Germinal center (tissue), 1 donor: ENCODE measurements at regions not wholly inside any gene's neighbourhood (a gene's known extent, or its start where the extent isn't known, plus 50 kb on each side); places are given as distances from the start of the nearest gene placed in this dataset.
"Not testable (repeated sequence)": the region's sequence is repeated elsewhere in the genome, so short reads cannot be mapped to it uniquely, and the experiment has no call there.

Experiments
- DNase-seq: peaks from one replicate; pipeline ENCODE4 v3.0.0; 2012; ENCODE audit warnings: mixed read lengths, low spot score

DNA sequence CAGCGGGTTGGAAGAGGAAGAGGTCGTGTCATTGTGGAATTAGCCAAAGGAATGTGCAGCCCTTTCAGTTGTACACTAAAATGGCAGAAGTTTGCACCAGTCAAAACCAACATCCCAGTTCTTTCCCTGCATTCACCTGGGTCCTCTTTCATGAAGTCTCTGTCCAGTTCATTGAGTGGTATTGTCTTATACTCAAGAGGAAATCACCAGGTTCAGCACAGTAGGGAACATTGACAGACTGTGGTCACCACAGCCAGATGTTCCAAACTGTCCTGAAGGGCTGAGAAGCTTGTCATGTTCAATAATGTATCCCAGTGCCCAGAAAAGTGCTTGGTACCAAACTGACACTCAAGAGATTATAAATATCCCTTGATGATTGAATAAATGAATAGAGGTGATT lies 131.6 kb downstream of the GLUL start:
- no peak for DNase-seq

GRCh38 chr1:182259229-182259872 lies 132.2 kb downstream of the GLUL start:
- DNase-seq, result no peak

DNA sequence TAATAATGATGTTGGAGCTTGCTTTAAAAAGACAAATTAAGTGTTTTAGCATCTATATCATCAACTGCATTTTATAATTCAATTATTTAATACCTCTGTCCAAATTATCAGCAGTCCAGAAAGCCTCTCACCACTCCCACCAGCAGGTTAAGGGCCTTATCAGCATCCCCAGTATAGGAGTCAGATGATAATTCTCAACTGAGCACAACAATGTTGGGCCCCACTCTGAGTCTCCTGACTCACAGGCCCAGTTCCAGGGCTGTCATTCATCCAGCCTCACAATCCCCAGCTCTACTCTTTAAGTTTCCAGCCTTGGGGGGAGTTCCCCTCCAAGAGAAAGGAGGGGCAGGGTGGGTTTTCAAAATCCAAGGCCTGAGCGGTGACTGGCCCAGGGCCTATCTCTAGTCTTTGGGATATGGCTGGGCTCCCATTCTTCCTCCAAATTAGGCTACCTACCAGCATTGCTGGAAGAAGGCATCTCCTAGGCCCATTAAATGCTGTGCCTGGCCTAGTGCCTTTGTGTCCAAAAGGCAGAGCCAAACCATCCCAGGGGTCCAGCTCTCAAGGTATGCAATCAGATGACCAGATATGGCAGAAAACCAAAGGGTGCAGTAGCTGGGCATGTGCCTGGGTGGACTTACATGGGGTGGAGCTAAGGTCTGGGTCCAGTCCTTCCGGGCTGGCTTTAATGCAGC lies 134.1 kb downstream of the GLUL start:
- no peak for DNase-seq

- no peak for DNase-seq
These were observed 134.7 kb downstream of the GLUL start for GRCh38 chr1:182256931-182257330.

DNA sequence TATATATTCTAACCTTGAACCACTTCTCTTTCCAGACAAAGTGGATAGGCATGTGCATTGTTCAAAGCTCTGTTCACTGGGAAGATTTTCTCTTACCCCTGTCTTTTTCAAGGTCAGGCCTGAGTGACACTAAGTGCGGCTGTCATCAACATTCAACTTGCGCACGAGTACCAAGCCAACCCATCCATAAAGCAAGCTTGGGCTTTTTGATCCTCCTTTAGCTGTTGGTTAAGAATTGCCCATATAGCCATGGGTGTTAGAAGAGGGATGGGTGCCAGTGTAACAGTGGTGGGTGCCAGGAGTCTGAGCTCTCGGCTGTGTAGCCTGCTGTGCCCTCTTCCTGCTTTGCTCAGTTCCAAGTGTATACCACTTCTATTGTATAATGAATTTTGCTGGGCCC lies 136.1 kb downstream of the GLUL start:
- no peak for DNase-seq

- DNase-seq, result no peak
These were observed 138.2 kb downstream of the GLUL start for GRCh38 chr1:182253319-182253860.

GRCh38 chr1:182251561-182251960 lies 140.0 kb downstream of the GLUL start:
- DNase-seq, result no peak

GRCh38 chr1:182249201-182249676 lies 142.4 kb downstream of the GLUL start:
- no peak for DNase-seq

GRCh38 chr1:182248721-182249120 lies 142.9 kb downstream of the GLUL start:
- DNase-seq, result no peak

- not testable (repeated sequence) for DNase-seq
These were observed 143.8 kb downstream of the GLUL start for GRCh38 chr1:182247813-182248212.

GRCh38 chr1:182246783-182247182 lies 144.8 kb downstream of the GLUL start:
- DNase-seq, result no peak

GRCh38 chr1:182245040-182245439 lies 146.6 kb downstream of the GLUL start:
- no peak for DNase-seq

DNA sequence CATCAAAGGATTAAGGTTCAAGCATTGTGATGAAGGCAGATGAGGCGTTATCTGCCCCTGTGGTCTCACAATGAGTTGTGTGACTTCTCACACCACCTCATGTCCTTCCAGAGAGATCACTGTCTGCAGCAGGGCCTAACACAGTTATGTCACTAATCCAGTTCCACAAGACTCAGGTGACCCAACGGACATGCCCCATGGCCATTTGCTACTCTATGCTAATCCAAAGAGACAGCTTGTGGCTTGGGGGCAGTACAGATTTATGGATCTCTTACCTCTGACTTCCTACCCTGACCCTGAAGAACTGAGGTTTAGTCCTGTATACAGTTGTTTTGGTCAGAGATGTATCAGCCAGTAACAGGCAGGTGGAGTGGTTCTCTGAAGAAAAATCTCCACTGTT lies 147.1 kb downstream of the GLUL start:
- no peak for DNase-seq

DNA sequence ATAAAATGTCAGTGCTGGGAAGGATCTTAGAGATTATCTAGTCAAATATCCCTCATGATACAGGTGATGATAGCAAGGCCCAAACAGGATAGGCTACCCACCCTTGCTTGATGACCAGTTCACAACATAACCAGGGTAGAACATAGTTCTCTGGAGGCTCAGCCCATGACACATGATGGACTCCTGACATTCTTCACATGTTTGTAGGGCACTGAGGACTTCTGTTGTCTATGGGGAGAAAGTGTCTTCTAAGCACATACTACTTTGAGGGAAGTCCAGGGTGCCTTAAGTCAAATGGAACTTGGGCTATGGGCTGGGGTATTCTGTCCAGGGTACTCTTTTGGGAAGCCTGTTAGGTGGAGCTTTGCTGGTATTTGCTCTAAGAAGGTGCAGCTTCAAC lies 148.9 kb downstream of the GLUL start:
- no peak for DNase-seq

- no peak for DNase-seq
These were observed 151.5 kb downstream of the GLUL start for GRCh38 chr1:182240085-182240484.

DNA sequence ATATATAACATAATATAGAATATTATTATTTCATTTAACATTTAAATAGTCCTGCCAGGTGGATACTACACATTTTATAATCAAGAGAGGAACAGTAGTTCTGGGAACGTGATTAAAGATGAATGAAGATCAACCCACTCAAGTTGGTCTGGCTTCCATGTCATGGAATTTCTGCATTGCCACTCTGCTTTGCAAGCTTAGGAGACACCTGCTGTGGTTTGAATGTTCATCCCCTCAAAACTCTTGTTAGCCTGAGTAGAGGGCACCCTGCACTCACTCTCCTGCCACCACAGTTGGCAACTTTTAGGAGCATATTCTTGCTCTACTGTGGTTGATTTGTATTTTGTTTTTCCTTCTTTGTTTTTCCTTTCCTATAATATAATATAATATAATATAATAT lies 153.2 kb downstream of the GLUL start:
- no peak for DNase-seq

GRCh38 chr1:182237329-182237728 lies 154.3 kb downstream of the GLUL start:
- DNase-seq, result no peak

GRCh38 chr1:182236651-182237077 lies 154.9 kb downstream of the GLUL start:
- no peak for DNase-seq

GRCh38 chr1:182235952-182236650 lies 155.5 kb downstream of the GLUL start:
- DNase-seq, result no peak

DNA sequence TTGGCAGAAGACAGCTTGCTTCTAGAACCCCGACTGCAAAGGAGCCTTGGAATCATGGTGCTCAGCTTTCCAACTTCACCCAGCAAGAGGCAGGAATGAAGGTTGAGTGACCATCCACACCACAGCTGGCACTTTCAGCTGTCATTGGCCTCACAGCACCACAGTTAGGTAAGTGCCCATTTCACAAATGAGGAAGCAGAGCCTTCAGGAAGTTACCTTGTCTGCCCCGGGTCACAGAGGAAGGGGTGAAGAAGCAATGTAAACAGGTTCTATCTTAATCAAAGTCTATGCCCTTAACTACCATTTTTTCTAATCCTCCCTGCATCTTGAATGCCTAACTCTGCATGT lies 156.0 kb downstream of the GLUL start:
- no peak for DNase-seq

- no peak for DNase-seq
These were observed 161.6 kb downstream of the GLUL start for GRCh38 chr1:182229921-182230491.

DNA sequence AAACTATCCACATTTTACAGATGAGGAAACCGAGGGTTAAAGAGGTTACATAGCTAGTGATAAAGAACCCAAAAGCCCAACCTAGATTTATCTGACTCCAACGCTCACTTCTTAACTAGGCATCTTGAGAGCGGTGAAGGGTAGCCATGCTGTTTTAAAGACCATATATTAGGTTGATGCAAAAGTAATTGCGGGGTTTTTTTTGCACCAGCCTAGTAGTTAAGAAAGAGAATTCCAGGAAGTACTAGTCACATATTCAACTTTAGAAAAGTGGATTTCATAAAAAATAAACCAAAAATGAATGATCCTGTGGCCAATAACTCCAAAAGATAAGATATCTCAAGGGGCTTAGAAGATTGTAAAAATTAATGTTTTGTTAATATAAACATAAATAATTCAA lies 162.1 kb downstream of the GLUL start:
- no peak for DNase-seq
